GM12878 (cell line): ENCODE measurements at regions not wholly inside any gene's neighbourhood (a gene's known extent, or its start where the extent isn't known, plus 50 kb on each side); places are given as distances from the start of the nearest gene placed in this dataset.

ENCODE experiments used
- CHD4 ChIP-seq: fragments of 200-600 bp; sonication (generic); IDR thresholded peaks from 2 replicates; pipeline ENCODE4 v1.6.1; 2016; ENCODE audit warnings: mild to moderate bottlenecking
- CREM ChIP-seq: IDR thresholded peaks from 2 replicates; pipeline ENCODE4 v1.6.1; 2014; ENCODE audit warnings: antibody characterized with exemption, low read depth
- NRF1 ChIP-seq: conservative IDR thresholded peaks from 2 replicates; pipeline ENCODE4 v1.6.1; 2011; ENCODE audit warnings: mild to moderate bottlenecking, low read depth, low read length, improper control_type of control experiment
- POLR2A ChIP-seq: IDR thresholded peaks from 2 replicates; pipeline ENCODE4 v1.6.1; 2011; ENCODE audit warnings: low read depth, mild to moderate bottlenecking, low read length
- RAD21 ChIP-seq: IDR thresholded peaks from 2 replicates; pipeline ENCODE4 v1.6.1; 2011; ENCODE audit warnings: mild to moderate bottlenecking, low read depth, low read length, moderate library complexity; ENCODE audit not compliant: insufficient read depth
- SMAD1 ChIP-seq: fragments of 450-650 bp; IDR thresholded peaks from 2 replicates; pipeline ENCODE4 v1.6.1; 2018; ENCODE audit warnings: mild to moderate bottlenecking, low read depth; ENCODE audit not compliant: partially characterized antibody
- SRF ChIP-seq, 2 experiments: IDR thresholded peaks; 2 replicates each; pipeline ENCODE4 v1.6.1; 2011; ENCODE audit warnings: low read depth in 2 of 2, low read length in 2 of 2, mild to moderate bottlenecking in 1 of 2, moderate library complexity in 1 of 2
- TF ChIP-seq, protein P1 (sequence below), 3 experiments: IDR thresholded peaks in 2 of 3; conservative IDR thresholded peaks in 1 of 3; 2 replicates each; pipeline ENCODE4 v1.5.1; 2011; ENCODE audit warnings: low read depth in 3 of 3, low read length in 3 of 3, mild to moderate bottlenecking in 3 of 3, control low read depth in 2 of 3, moderate library complexity in 2 of 3, inconsistent platforms in 1 of 3, mixed read lengths in 1 of 3; ENCODE audit not compliant: control insufficient read depth in 2 of 3, insufficient read depth in 1 of 3; ENCODE audit errors: extremely low read depth in 1 of 3

- TF ChIP-seq SRF (IDR thresholded peaks at IDR 0.05; ENCODE audit: low read depth in 2 of 2, low read length in 2 of 2) (no peak), RAD21 (no peak), NRF1 (no peak), CHD4 (no peak), CREM (no peak), POLR2A (no peak), SMAD1 (no peak)
- TF ChIP-seq, protein P1, sequence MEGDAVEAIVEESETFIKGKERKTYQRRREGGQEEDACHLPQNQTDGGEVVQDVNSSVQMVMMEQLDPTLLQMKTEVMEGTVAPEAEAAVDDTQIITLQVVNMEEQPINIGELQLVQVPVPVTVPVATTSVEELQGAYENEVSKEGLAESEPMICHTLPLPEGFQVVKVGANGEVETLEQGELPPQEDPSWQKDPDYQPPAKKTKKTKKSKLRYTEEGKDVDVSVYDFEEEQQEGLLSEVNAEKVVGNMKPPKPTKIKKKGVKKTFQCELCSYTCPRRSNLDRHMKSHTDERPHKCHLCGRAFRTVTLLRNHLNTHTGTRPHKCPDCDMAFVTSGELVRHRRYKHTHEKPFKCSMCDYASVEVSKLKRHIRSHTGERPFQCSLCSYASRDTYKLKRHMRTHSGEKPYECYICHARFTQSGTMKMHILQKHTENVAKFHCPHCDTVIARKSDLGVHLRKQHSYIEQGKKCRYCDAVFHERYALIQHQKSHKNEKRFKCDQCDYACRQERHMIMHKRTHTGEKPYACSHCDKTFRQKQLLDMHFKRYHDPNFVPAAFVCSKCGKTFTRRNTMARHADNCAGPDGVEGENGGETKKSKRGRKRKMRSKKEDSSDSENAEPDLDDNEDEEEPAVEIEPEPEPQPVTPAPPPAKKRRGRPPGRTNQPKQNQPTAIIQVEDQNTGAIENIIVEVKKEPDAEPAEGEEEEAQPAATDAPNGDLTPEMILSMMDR (IDR thresholded peaks at IDR 0.05 in 2 of 3, conservative IDR thresholded peaks at IDR 0.05 in 1 of 3; ENCODE audit: control insufficient read depth in 2 of 3, extremely low read depth in 1 of 3, insufficient read depth in 1 of 3, low read depth in 3 of 3, low read length in 3 of 3) = no peak
These were observed 333.8 kb upstream of the MAD2L1 start for GRCh38 chr4:120400441-120400840.
